IPS DF 4.7 (cell line): ENCODE measurements at regions not wholly inside any gene's neighbourhood (a gene's known extent, or its start where the extent isn't known, plus 50 kb on each side); places are given as distances from the start of the nearest gene placed in this dataset.
A peak's percentile ranks its signal among the peaks of the same experiment; 100 is the strongest.

Experiments
- DNase-seq: peaks from one replicate; pipeline ENCODE4 v3.0.0-alpha.2; 2013; ENCODE audit warnings: low spot score; ENCODE audit errors: extremely low read depth

- DNase-seq: no peak
Observed at GRCh38 chr11:23336961-23337360, 476.7 kb upstream of the CCDC179 start.

- no peak for DNase-seq
Observed at GRCh38 chr11:23353611-23354010, 493.3 kb upstream of the CCDC179 start.

- no peak for DNase-seq
Observed at GRCh38 chr11:23359297-23359696, 499.0 kb upstream of the CCDC179 start.

- no peak for DNase-seq
Observed at GRCh38 chr11:23364076-23364475, 503.8 kb upstream of the CCDC179 start.

GRCh38 chr11:23370580-23371275, 510.5 kb upstream of the CCDC179 start:
- no peak for DNase-seq

GRCh38 chr11:23377909-23378308, 517.6 kb upstream of the CCDC179 start:
- no peak for DNase-seq

- no peak for DNase-seq
Observed at GRCh38 chr11:23391031-23391430, 530.8 kb upstream of the CCDC179 start.

- DNase-seq: no peak
Observed at GRCh38 chr11:23398052-23398451, 537.8 kb upstream of the CCDC179 start.

GRCh38 chr11:23399995-23400394, 539.7 kb upstream of the CCDC179 start:
- DNase-seq: no peak

- DNase-seq: no peak
Observed at GRCh38 chr11:23403210-23404185, 543.2 kb upstream of the CCDC179 start.

- DNase-seq: no peak
Observed at GRCh38 chr11:23404225-23405160, 544.2 kb upstream of the CCDC179 start.

GRCh38 chr11:23405350-23405937, 545.2 kb upstream of the CCDC179 start:
- DNase-seq: no peak

GRCh38 chr11:23406131-23406819, 546.0 kb upstream of the CCDC179 start:
- DNase-seq: peak; percentile 7

- DNase-seq: no peak
Observed at GRCh38 chr11:23413057-23413456, 552.8 kb upstream of the CCDC179 start.

- DNase-seq: no peak
Observed at GRCh38 chr11:23423104-23423503, 562.8 kb upstream of the CCDC179 start.

- DNase-seq: no peak
Observed at GRCh38 chr11:23423656-23424055, 563.4 kb upstream of the CCDC179 start.

GRCh38 chr11:23425381-23425780, 565.1 kb upstream of the CCDC179 start:
- DNase-seq: no peak

- DNase-seq: no peak
Observed at GRCh38 chr11:23429569-23429968, 569.3 kb upstream of the CCDC179 start.

GRCh38 chr11:23453522-23453921, 593.2 kb upstream of the CCDC179 start:
- DNase-seq: no peak

- no peak for DNase-seq
Observed at GRCh38 chr11:23455321-23455891, 595.1 kb upstream of the CCDC179 start.
